ENCODE measurements at regions not wholly inside any gene's neighbourhood (a gene's known extent, or its start where the extent isn't known, plus 50 kb on each side); places are given as distances from the start of the nearest gene placed in this dataset.
"Not testable (repeated sequence)": the region's sequence is repeated elsewhere in the genome, so short reads cannot be mapped to it uniquely, and the experiment has no call there.

DNA sequence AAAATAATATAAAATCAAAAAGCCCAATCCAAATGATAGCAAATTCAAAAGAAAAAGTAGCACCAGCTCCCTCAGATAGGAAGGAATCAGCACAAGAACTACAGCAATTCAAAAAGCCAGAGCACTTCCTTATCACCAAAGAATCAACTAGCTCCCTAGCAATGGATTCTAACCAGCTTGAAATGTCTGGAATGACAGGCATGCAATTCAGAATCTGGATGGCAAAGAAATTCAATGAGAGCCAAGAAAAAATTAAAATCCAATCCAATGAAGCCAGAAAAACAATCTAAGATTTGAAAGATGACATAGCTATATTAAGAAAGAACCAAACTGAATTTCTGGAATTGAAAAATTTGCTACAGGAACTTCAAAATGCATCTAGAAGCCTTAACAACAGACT lies 1334.4 kb upstream of the ALCAM start:
- no peak for DNase-seq (ENCODE audit: low read depth)
- TF ChIP-seq, protein P1, sequence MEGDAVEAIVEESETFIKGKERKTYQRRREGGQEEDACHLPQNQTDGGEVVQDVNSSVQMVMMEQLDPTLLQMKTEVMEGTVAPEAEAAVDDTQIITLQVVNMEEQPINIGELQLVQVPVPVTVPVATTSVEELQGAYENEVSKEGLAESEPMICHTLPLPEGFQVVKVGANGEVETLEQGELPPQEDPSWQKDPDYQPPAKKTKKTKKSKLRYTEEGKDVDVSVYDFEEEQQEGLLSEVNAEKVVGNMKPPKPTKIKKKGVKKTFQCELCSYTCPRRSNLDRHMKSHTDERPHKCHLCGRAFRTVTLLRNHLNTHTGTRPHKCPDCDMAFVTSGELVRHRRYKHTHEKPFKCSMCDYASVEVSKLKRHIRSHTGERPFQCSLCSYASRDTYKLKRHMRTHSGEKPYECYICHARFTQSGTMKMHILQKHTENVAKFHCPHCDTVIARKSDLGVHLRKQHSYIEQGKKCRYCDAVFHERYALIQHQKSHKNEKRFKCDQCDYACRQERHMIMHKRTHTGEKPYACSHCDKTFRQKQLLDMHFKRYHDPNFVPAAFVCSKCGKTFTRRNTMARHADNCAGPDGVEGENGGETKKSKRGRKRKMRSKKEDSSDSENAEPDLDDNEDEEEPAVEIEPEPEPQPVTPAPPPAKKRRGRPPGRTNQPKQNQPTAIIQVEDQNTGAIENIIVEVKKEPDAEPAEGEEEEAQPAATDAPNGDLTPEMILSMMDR (IDR thresholded peaks at IDR 0.05; ENCODE audit: insufficient read depth, low read depth, low read length, missing control alignments) = no peak
- no peak overlapping the region for H3K4me3 ChIP-seq (ENCODE audit: low read length)

DNA sequence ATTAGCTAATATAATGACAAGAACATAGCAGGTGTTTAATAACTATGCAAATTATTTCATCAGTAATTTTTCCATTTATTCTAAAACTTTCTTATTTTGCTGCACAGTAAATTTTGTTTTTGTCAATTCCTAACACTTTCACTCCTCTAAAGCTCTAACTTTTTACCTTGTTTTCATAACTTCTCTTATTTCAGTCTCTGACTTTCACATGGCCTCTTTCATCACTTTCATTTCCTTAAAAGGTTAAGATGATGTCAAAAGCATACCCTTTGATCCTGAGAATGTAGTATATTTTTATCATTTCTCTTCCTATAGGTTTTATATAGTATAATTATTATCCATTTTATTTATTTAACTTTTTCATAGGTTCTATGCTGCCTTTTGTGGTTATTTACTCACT lies 1325.8 kb upstream of the ALCAM start:
- no peak for DNase-seq (ENCODE audit: low read depth)
- no peak overlapping the region for H3K4me3 ChIP-seq (ENCODE audit: low read length)
- TF ChIP-seq, protein P1 (IDR thresholded peaks at IDR 0.05; ENCODE audit: insufficient read depth, low read depth, low read length, missing control alignments) = no peak

DNA sequence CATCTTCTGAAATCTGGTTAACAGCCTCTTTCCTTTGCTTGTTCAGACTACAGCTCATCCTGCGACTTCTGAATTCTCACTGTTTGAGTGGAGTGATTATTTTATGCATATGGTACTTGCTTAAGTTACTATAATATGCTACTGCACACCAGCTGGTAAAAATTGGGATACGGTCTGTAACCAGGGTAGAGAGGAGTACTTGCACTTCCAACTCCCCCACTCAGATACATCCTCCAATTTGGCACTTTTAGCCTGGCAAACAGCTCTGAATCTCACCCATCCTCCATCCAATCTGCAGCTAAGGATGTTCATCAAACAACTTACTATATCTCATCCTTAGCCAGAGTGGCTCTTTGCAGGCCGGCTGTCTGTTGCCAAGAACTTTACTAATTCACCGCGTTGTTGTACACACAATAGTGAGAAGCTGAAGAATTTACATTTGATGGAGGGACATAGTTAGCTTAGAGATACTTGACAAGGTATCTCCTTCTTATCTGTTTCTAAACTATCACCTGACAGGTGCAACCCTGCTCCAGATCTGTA lies 1323.6 kb upstream of the ALCAM start:
- H3K4me3 ChIP-seq (ENCODE audit: low read length); DNase-seq (ENCODE audit: low read depth): not testable (repeated sequence)

DNA sequence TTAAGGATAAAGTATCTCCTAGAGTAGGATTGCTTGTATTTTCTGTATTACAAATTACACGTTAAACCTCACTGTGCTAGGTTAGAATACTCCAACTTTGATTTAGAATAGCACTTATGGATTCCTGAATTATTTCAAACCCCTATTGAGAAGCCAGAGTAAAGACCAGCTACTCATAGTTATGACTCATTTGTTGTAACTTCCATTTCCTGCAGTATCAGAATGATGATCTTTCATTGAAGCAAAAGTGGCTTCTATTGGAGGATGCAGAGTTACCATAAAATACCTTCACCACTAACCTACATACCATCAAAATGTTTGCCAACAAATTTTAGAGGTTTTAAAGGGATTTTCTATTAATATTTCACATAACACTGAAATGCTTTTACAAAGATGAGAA lies 1322.7 kb upstream of the ALCAM start:
- DNase-seq (ENCODE audit: low read depth) = peak; percentile 19
- H3K4me3 ChIP-seq (ENCODE audit: low read length) = no peak overlapping the region
- TF ChIP-seq, protein P1 (IDR thresholded peaks at IDR 0.05; ENCODE audit: insufficient read depth, low read depth, low read length, missing control alignments) = no peak

DNA sequence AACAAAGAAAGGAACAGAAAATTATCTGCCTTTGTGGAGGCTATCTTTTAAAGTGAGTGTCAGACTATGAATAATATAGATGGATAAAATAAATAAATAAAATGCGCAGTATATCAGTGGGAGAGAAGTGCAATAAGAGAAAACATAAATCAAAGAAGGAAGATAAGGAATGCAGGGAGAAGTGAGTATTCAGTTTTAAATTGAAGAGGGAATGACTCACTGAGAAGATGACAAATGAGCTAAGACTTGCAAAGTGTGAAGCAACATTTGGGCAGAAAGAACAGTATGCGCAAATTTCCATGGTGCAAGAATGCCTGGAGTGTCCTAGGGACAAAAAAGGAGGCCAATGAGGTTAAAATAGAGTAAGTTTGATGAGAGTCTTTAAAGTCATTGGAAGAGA lies 1300.1 kb upstream of the ALCAM start:
- TF ChIP-seq, protein P1 (IDR thresholded peaks at IDR 0.05; ENCODE audit: insufficient read depth, low read depth, low read length, missing control alignments) = no peak
- peak; percentile 72 for DNase-seq (ENCODE audit: low read depth)
- no peak overlapping the region for H3K4me3 ChIP-seq (ENCODE audit: low read length)

DNA sequence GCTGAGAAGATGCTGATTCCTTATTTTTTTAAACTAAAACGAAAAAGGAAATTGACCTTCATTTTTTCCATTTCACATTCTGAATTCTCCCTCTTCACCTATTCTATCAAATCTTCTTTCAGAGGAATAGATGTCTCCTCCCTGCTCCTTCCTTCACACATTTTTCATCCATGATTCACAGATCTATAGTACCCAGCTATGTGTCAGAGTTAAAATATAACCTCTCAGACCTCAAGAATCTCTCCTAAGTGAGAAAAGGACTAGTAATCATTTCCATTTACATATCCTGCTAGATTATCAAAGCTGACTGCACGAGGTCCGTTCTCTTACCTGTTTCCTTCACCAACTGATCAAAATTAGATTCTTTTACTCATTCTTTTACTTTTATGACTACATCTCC lies 1297.6 kb upstream of the ALCAM start:
- DNase-seq (ENCODE audit: low read depth) = peak; percentile 49
- no peak overlapping the region for H3K4me3 ChIP-seq (ENCODE audit: low read length)
- TF ChIP-seq, protein P1 (IDR thresholded peaks at IDR 0.05; ENCODE audit: insufficient read depth, low read depth, low read length, missing control alignments) = no peak

DNA sequence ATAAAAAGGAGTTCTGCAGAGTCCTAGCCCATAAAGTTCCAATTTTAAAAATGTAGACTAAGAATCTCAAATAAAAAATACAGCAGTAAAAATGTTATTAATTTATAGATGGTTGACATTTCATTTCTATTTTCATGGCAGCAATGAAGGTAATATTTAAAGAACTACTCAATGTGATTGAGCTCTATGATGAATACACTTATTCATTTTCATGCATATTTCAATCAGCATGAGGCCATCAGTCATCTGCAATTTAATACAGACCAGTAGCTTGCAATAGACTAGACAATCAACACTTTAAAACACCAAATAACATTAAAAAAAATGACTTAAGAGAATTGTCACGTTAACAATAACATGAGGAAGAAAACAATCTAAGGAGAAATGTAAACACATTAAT lies 1295.8 kb upstream of the ALCAM start:
- TF ChIP-seq, protein P1 (IDR thresholded peaks at IDR 0.05; ENCODE audit: insufficient read depth, low read depth, low read length, missing control alignments) = no peak
- DNase-seq (ENCODE audit: low read depth) = no peak
- H3K4me3 ChIP-seq (ENCODE audit: low read length) = no peak overlapping the region
